Tibial artery (tissue), 4 donors: ENCODE measurements at regions not wholly inside any gene's neighbourhood (a gene's known extent, or its start where the extent isn't known, plus 50 kb on each side); places are given as distances from the start of the nearest gene placed in this dataset.
A peak's percentile ranks its signal among the peaks of the same experiment; 100 is the strongest.

Source experiments
- DNase-seq, 2 donors: peaks; one replicate each; pipeline ENCODE4 v3.0.0-alpha.2; 2019
- H3K27ac ChIP-seq, 2 donors: fragments of 200-600 bp; sonication (generic) in 1 of 2; 1 replicate in 1 of 2; 2 replicates in 1 of 2; pipeline ENCODE4 v1.5.1; 2018 to 2019; ENCODE audit warnings: mild to moderate bottlenecking in 1 of 2
- H3K27me3 ChIP-seq, 2 donors: fragments of 200-600 bp; sonication (generic) in 1 of 2; one replicate each; pipeline versions ENCODE4 v1.5.1 to v1.6.0; 2016 to 2019
- H3K36me3 ChIP-seq, 3 donors: fragments of 200-600 bp; sonication (generic) in 2 of 3; one replicate each; pipeline ENCODE4 v1.5.1; 2016 to 2019; ENCODE audit warnings: mild to moderate bottlenecking in 2 of 3
- H3K4me1 ChIP-seq, 4 donors: fragments of 200-600 bp; sonication (generic) in 2 of 4; 1 replicate in 3 of 4; 2 replicates in 1 of 4; pipeline ENCODE4 v1.5.1; 2016 to 2019
- H3K4me3 ChIP-seq, 2 donors: fragments of 200-600 bp; sonication (generic) in 1 of 2; 1 replicate in 1 of 2; 2 replicates in 1 of 2; pipeline ENCODE4 v1.5.1; 2018 to 2019; ENCODE audit warnings: mild to moderate bottlenecking in 2 of 2
- H3K9me3 ChIP-seq, 3 donors: fragments of 200-600 bp; sonication (generic) in 1 of 3; one replicate each; pipeline ENCODE4 v1.5.1; 2016 to 2019
- intact Hi-C: fragments of 100-400 bp; cut with DNase I; formaldehyde crosslinking; loops from one replicate; pipeline ENCODE4 v1.15.0; 2023; ENCODE audit warnings: low total_unique reads
- TF ChIP-seq, protein P1 (sequence below), 2 experiments: fragments of 200-600 bp in 1 of 2; fragments of 450-650 bp in 1 of 2; IDR thresholded peaks; one replicate each; pipeline ENCODE4 v1.5.1; 2017 to 2019; ENCODE audit warnings: antibody characterized with exemption in 2 of 2, mild to moderate bottlenecking in 1 of 2, moderate library complexity in 1 of 2

GRCh38 chr6:14065350-14065749, 52.2 kb upstream of the CD83 start:
- Histone ChIP-seq H3K9me3 (peaks cover 0 to 8% (median 0%) of the 10 kb centered on the region in 3 donors), H3K4me3 (no peak overlapping the region), H3K36me3 (no peaks in the 10 kb centered on the region), H3K27me3 (peaks cover 0 to 26% of the 10 kb centered on the region in 2 donors), H3K4me1 (no peaks in the 10 kb centered on the region), H3K27ac (no peak overlapping the region)
- no peak for DNase-seq
- intact Hi-C loops = loop anchor here (10.0 kb wide), 1 partner anchor 271 kb away; no protein-coding TSS in a partner anchor
- TF ChIP-seq, protein P1, sequence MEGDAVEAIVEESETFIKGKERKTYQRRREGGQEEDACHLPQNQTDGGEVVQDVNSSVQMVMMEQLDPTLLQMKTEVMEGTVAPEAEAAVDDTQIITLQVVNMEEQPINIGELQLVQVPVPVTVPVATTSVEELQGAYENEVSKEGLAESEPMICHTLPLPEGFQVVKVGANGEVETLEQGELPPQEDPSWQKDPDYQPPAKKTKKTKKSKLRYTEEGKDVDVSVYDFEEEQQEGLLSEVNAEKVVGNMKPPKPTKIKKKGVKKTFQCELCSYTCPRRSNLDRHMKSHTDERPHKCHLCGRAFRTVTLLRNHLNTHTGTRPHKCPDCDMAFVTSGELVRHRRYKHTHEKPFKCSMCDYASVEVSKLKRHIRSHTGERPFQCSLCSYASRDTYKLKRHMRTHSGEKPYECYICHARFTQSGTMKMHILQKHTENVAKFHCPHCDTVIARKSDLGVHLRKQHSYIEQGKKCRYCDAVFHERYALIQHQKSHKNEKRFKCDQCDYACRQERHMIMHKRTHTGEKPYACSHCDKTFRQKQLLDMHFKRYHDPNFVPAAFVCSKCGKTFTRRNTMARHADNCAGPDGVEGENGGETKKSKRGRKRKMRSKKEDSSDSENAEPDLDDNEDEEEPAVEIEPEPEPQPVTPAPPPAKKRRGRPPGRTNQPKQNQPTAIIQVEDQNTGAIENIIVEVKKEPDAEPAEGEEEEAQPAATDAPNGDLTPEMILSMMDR (IDR thresholded peaks at IDR 0.05) = no peak

- intact Hi-C loops = loop anchor here (2.0 to 10.0 kb wide), 2 partner anchors 158 to 272 kb away; no protein-coding TSS in a partner anchor
- no peaks in the 10 kb centered on the region for H3K4me1 ChIP-seq
Observed at GRCh38 chr6:14066782-14067406, 50.7 kb upstream of the CD83 start.

DNA sequence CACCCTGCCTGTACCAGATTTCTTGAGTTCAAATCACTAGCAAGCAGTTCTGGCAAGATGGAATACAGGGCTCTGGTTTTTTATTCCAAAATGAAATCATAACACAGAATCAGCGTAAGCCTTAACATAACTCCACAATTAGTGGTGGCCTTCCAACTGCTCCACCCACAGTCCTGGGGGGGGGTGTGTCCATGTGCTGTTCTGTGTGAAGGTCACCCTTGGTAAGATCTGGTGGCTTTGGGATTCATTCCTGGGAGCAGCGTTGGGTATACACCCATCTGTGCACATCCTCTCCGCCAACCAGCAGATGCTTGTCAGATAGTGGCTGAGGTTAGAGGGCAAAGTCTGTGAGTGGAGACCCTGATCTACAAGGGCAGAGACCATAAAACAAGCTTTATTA, 49.9 kb upstream of the CD83 start:
- H3K9me3 ChIP-seq = peaks cover 0 to 2% (median 0%) of the 10 kb centered on the region in 3 donors
- H3K4me3 ChIP-seq = no peak overlapping the region
- intact Hi-C loops = loop anchor here (2.0 to 10.0 kb wide), 2 partner anchors 159 to 273 kb away; no protein-coding TSS in a partner anchor
- DNase-seq = no peak
- peaks cover 0 to 19% of the 10 kb centered on the region in 2 donors for H3K27me3 ChIP-seq
- TF ChIP-seq, protein P1 (IDR thresholded peaks at IDR 0.05) = no peak
- no peak overlapping the region for H3K27ac ChIP-seq
- H3K36me3 ChIP-seq = no peaks in the 10 kb centered on the region
- no peaks in the 10 kb centered on the region for H3K4me1 ChIP-seq

More at GRCh38 chr6:14066782-14067406, 50.7 kb upstream of the CD83 start:
- no peak overlapping the region for H3K4me3 ChIP-seq
- H3K27me3 ChIP-seq = peaks cover 0 to 23% of the 10 kb centered on the region in 2 donors
- TF ChIP-seq, protein P1 (IDR thresholded peaks at IDR 0.05) = peak; percentile 54 to 68
- no peaks in the 10 kb centered on the region for H3K36me3 ChIP-seq
- DNase-seq = no peak
- no peak overlapping the region for H3K27ac ChIP-seq
- H3K9me3 ChIP-seq = peaks cover 0 to 8% (median 0%) of the 10 kb centered on the region in 3 donors
